ENCODE measurements at regions not wholly inside any gene's neighbourhood (a gene's known extent, or its start where the extent isn't known, plus 50 kb on each side); places are given as distances from the start of the nearest gene placed in this dataset.
A peak's percentile ranks its signal among the peaks of the same experiment; 100 is the strongest.

DNA sequence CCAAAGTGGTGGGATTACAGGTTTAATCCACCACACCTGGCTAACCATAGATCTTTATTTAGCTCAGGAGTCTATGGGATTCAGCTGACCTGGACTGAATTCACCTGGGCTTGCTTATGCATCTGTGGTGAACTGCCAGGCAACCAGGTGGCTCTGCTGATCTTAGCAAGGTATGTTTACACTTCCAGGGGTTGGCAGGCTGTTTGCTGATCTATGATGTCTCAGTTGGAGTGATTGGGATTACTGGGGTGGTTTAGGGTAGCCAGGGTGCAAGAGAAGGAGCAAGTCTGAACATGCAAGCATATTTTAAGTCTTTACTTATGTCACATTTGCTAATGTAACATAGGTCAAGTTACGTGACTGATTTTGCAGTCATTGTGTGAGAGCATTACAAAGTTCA is 63.6 kb upstream of the JAK2 start:
- no peak for DNase-seq

DNA sequence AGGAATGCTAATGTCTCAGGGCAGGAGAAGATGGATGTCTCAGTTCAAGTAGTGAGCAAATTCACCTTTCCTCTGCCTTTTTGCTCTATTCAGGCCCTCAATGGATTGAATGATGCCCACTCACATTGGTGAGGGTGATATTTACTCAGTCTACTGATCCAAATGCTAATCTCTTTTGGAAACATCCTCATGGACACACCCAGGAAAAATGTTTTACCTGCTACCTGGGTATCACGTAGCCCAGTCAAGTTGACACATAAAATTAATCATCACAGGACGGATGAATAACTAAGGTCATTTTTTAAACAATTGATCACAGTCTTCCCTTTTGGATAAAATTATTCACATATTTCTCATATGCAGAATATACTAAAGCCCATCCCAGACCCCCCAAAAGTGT is 63.0 kb upstream of the JAK2 start:
- no peak for DNase-seq

DNA sequence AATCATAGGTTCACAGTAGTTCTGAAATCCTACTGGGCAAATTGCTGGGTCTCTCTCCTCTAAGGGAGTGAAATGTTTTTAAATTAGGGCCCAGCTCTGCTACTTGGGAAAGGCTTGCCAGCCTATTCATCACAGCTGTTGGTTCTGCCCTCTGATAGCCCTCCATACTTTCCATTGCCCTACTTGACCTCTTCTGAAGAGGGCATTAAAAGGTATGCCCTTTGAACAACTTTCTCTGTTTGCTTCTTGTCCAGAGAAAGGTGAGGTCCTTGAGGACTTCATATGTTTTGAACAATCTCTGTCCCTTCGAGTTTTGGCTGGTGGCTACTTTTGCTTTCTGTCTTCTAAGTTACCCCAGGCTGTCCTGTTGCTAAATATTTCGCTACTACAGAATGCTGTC is 62.3 kb upstream of the JAK2 start:
- no peak for DNase-seq

DNA sequence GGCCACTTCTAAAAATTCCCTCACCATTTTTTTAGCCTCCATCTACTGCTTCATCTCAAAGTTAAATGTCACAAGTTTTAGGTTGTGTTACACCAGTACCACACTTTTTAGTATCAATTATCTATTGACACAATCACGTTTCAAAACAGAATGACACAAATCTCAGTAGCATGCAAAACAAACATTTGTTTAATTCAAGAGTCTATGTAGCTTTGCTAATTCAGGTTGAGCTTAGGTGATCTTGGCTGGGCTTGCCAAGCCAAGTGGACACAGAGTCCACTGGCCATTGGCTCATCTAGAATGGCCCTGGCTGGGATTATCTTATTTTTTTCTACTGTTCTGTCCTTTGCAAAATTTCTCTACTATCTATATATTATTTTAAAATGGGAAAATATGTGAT is 61.9 kb upstream of the JAK2 start:
- DNase-seq, result no peak

DNA sequence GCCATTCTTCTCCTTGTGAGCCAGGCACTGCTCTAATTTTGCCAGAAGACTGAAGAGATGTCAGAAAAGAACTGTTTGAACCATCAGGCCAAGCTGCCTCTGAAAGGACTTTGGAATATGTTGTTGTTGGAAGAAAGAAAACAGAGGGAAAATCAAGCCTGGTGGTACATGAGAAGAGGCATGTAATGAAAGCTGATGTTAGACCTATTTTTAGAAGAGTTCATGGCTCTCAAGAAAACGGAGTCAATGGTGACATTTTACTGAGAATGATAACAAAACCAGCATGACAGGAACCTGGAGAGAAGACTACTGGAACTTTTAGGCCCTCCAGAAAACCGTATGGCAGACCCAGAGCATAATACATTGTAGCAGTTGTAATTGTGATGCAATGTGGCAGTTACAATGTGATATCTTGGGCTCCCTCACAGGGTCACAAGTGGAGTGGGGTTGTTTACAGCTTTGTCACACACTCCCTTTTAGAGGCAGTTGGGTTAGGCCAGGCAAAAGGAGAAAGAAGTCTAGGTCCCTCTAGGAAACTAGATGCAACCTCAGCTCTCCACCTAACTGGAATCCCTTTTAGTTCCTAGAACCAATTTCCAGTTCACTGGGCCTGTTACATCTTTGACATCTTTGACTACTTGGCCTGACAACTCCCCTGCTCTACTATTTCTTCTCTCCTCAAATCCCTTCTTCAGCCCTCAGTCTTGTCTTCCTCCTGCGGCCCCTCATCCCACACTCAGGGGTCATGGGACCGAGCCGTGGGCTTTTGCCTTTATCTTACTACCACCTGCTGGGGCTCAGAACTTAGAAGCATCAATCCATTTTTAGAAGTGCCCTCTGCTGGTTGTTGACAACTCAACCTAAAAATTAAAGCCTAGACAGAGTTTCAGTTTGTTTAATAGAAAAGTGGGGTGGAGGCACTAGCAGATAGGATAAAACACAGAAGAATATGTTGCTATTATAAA is 61.2 kb upstream of the JAK2 start:
- DNase-seq, result no peak

DNA sequence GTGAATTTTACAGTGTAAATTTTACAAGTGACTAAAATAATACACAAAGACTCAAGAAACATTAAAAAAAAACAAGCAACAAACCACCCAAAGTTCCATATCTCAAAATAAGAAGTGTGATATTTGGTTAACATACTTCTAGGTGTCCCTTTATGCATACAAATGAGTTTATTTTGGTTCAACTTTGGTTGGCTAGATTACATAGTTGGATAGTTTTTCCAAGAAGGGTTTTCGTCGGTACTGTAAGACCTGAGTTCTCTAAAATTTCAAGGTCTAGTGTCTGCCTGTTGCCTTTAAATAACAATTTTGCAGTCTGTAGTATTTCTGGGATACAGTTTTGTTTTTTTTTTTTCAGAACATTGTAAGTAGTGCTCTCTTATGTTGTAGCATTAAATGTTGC is 58.8 kb upstream of the JAK2 start:
- DNase-seq, result no peak

DNA sequence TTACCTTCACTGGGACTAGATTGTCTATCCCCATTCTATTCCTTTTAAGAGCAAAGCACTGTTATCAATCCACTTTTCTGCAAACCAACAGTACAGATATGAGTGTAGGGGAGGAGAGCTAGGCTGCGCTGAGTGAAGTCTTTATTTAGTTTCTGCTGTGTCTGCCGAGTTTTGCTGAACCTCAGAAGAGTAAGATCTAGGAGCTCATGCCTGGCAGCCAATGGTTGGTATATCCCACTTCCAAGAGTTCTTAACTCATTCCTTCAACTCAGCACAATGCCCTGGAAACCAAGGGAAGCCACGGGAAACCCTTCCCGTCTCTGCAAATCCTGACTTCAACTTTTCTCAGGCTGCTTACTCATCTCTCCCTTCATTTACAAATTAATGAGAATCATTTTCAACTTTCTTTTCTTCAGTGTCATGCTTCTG is 58.0 kb upstream of the JAK2 start:
- no peak for DNase-seq

DNA sequence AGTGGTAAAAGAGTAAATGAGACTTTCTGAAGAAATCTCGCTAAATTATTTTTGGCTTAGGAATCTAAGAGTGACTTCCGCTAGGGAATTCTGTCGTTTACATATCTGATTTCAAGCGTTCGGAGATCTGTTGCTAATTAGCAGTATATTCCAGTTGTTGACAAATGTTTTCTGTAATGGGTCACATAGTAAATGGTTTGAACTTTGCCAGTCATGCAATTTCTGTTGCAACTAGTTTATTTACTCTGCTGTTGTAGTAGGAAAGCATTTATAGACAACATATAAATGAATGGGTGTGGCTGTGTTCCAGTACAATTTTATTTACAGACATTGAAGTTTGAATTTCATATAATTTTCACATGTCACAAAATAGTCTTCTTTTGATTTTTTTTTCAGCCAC is 57.4 kb upstream of the JAK2 start:
- peak; percentile 13 for DNase-seq

DNA sequence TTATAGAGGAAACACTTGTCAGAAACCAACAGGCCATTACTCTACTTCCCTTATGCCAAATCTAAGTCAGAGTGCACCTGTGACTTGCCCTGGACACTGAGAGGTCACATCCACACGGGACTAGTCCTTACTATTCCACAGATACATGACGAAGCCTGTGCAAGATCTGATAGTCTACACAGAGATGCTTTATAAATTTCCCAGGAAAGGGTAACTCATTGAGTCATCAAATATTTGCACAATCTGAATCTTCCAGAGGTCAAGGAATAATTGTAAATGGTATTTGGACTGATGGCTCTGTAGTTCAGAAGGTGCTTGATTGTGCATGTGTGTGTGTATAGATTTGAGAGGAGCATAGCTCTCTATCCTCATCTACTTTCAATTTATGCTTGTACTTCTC is 55.2 kb upstream of the JAK2 start:
- DNase-seq, result no peak

DNA sequence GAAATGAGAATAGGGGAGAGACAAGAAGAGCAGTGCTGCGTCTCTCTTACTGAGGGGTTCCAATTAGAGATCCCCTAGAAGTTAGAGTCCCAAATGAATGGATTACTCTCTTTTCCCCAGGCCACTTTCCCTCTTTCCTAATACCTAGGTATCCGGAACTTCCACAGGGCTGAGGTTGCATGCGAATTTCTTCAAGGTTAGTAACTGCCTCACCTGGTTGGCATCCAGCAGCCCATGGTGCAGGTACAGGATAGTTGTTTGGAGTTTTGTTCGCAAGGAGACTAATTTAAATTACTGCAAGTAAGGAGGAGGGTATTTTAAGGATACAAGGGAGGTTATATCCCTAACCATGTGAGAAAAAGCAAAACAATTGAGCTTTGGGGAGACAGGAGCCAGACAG is 52.4 kb upstream of the JAK2 start:
- DNase-seq, result no peak

DNA sequence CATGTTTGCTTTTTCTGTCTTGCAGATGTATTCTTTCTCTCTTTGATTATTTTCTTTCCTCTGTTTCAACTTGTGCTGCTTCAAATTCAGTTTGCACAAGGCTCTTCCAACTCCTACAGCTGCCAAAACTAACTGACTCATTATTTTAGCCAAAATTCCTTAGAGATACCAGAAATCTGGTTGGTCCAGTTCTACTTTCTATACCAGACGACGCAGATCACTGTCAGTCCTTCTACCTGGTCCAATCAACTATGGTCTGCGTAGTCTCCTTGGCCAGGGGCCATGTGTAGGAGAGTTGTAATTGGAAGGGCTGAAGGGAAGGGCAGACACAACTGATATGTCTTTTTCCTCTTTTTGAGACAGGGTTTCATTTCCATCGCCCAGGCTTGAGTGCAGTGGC is 51.9 kb upstream of the JAK2 start:
- DNase-seq, result no peak

DNA sequence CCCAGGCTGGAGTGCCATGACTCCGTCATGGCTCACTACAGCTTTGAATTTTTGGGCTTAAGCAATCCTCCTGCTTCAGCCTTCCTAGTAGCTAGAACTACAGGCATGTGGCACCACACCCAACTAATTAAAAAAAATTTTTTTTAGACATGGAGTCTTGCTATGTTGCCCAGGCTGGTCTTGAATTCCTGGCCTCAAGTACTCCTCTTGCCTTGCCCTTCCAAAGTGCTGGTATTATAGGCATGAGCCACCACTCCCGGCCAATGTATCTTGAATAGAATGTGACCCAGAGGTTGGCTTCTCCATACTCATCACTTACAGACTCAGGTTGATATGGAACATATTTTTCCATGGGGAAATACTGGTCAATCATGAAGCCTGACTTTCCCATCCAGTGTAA is 51.2 kb upstream of the JAK2 start:
- no peak for DNase-seq

DNA sequence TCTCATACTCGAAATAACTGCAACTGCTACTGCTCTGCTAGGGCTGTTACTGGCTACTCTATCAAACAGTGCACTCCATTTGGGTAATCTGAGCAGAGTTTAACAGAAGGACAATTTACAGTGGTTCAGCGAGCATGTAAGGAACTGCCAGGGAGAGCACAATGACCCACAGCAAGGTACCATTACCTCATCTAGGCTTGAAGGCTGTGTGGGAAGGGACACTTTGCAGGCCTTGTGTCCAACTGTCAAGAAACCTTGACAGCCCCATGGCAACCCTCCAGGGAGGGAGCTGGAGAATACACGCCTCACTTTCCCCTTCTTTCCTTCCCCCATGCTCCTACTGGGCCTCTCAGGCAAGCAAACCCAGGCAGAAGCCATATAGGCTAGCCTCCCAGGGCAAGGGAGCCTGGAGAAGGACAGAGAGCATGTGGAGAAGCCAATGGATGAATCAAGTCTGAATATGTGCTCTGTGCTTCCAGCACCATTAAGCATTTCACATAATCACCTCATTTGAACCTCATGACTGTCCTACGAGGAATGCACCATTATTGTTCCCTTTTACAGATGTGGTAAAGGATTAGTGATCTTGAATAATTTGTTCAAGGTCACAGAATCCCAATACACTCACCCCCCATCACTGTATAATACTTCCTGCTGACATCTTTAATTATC is 49.9 kb upstream of the JAK2 start:
- peak; percentile 14 for DNase-seq

Measured in fibroblast of skin of abdomen (primary cell).